SU-DHL-6 (cell line): ENCODE measurements at regions not wholly inside any gene's neighbourhood (a gene's known extent, or its start where the extent isn't known, plus 50 kb on each side); places are given as distances from the start of the nearest gene placed in this dataset.

Experiments
- H2AFZ ChIP-seq: fragments of 200-600 bp; sonication (generic); 2 replicates; pipeline ENCODE4 v1.6.1; 2014; ENCODE audit warnings: low read depth, mild to moderate bottlenecking, moderate library complexity, mixed read lengths, antibody characterized with exemption, low read length; ENCODE audit not compliant: severe bottlenecking
- H3F3A ChIP-seq: fragments of 200-600 bp; shearing (Covaris generic); 2 replicates; pipeline ENCODE4 v1.6.0; 2016; ENCODE audit warnings: antibody characterized with exemption, mild to moderate bottlenecking; ENCODE audit not compliant: insufficient read depth
- H3K27ac ChIP-seq: fragments of 200-600 bp; sonication (generic); 2 replicates; pipeline ENCODE4 v1.5.1; 2016; ENCODE audit warnings: low read depth, mild to moderate bottlenecking, low read length, moderate library complexity, mixed read lengths
- H3K27me3 ChIP-seq: fragments of 200-600 bp; sonication (generic), shearing (Covaris generic); 2 replicates; pipeline ENCODE4 v1.6.0; 2014; ENCODE audit warnings: mild to moderate bottlenecking, low read length
- H3K36me3 ChIP-seq: fragments of 200-600 bp; sonication (generic); 2 replicates; pipeline ENCODE4 v1.6.1; 2014; ENCODE audit warnings: mild to moderate bottlenecking, low read length, mixed read lengths
- H3K4me2 ChIP-seq: fragments of 300-600, 200-600 bp; shearing (Covaris generic), sonication (generic); 2 replicates; pipeline ENCODE4 v1.6.0; 2014; ENCODE audit warnings: low read length, low read depth, mild to moderate bottlenecking; ENCODE audit not compliant: poor library complexity, severe bottlenecking
- H3K4me3 ChIP-seq: fragments of 200-600 bp; sonication (generic); 2 replicates; pipeline ENCODE4 v1.5.1; 2014; ENCODE audit warnings: antibody characterized with exemption, low read length, mild to moderate bottlenecking, mixed read lengths; ENCODE audit not compliant: insufficient read depth, poor library complexity, severe bottlenecking
- H3K79me2 ChIP-seq: fragments of 200-600 bp; sonication (generic); 2 replicates; pipeline ENCODE4 v1.6.1; 2014; ENCODE audit warnings: mild to moderate bottlenecking, low read length, moderate library complexity; ENCODE audit not compliant: insufficient read depth
- H3K9ac ChIP-seq: fragments of 200-600 bp; sonication (generic); 2 replicates; pipeline ENCODE4 v1.7.0; 2014; ENCODE audit warnings: mild to moderate bottlenecking, low read length
- H3K9me2 ChIP-seq: fragments of 200-600 bp; sonication (generic); replicated peaks from 2 replicates; pipeline ENCODE4 v1.6.1; 2014; ENCODE audit warnings: low read length; ENCODE audit not compliant: insufficient read depth
- H3K9me3 ChIP-seq: fragments of 200-600 bp; sonication (generic); 2 replicates; pipeline ENCODE4 v1.6.1; 2014; ENCODE audit warnings: low read length, mixed read lengths; ENCODE audit not compliant: insufficient read depth
- H4K20me1 ChIP-seq: fragments of 200-600 bp; sonication (generic); 2 replicates; pipeline ENCODE4 v1.6.1; 2014; ENCODE audit warnings: low read depth, mild to moderate bottlenecking, antibody characterized with exemption, low read length, moderate library complexity, mixed read lengths
- CTCF ChIP-seq: fragments of 200-600 bp; sonication (generic); IDR thresholded peaks from one replicate; pipeline ENCODE4 v1.5.1; 2017; ENCODE audit warnings: antibody characterized with exemption, mild to moderate bottlenecking, low read length, moderate library complexity; ENCODE audit not compliant: insufficient read depth, poor library complexity, severe bottlenecking
- EZH2phosphoT487 ChIP-seq: fragments of 200-600 bp; sonication (generic), shearing (Covaris generic); conservative IDR thresholded peaks from 2 replicates; pipeline ENCODE4 v1.6.1; 2018; ENCODE audit warnings: mild to moderate bottlenecking, antibody characterized with exemption, low read length, moderate library complexity, mixed read lengths

GRCh38 chr10:6958711-6959110 lies 378.6 kb upstream of the PRKCQ start:
- Histone ChIP-seq H3K79me2 (no peaks in the 10 kb centered on the region), H4K20me1 (no peaks in the 10 kb centered on the region), H3K27ac (no peak overlapping the region), H2AFZ (no peak overlapping the region), H3K9ac (no peak overlapping the region), H3F3A (no peaks in the 10 kb centered on the region), H3K27me3 (no peaks in the 10 kb centered on the region), H3K9me2 (no peaks in the 10 kb centered on the region), H3K4me3 (no peak overlapping the region), H3K36me3 (no peaks in the 10 kb centered on the region), H3K4me2 (no peak overlapping the region), H3K9me3 (no peaks in the 10 kb centered on the region)
- no peak for TF ChIP-seq CTCF
- no peak for TF ChIP-seq EZH2phosphoT487

GRCh38 chr10:6958254-6958653 lies 378.2 kb upstream of the PRKCQ start:
- Histone ChIP-seq H3K36me3 (no peaks in the 10 kb centered on the region), H3K9ac (no peak overlapping the region), H3K4me2 (no peak overlapping the region), H2AFZ (no peak overlapping the region), H3K27ac (no peak overlapping the region), H3F3A (no peaks in the 10 kb centered on the region), H3K27me3 (no peaks in the 10 kb centered on the region), H3K9me3 (no peaks in the 10 kb centered on the region), H4K20me1 (no peaks in the 10 kb centered on the region), H3K4me3 (no peak overlapping the region), H3K79me2 (no peaks in the 10 kb centered on the region), H3K9me2 (no peaks in the 10 kb centered on the region)
- TF ChIP-seq EZH2phosphoT487 (no peak), CTCF (no peak)

GRCh38 chr10:6957851-6958250 lies 377.8 kb upstream of the PRKCQ start:
- Histone ChIP-seq H3K4me3 (no peak overlapping the region), H3K4me2 (no peak overlapping the region), H3F3A (no peaks in the 10 kb centered on the region), H4K20me1 (no peaks in the 10 kb centered on the region), H3K36me3 (no peaks in the 10 kb centered on the region), H3K9me3 (no peaks in the 10 kb centered on the region), H3K9me2 (no peaks in the 10 kb centered on the region), H3K27me3 (no peaks in the 10 kb centered on the region), H3K79me2 (no peaks in the 10 kb centered on the region), H2AFZ (no peak overlapping the region), H3K9ac (no peak overlapping the region), H3K27ac (no peak overlapping the region)
- TF ChIP-seq EZH2phosphoT487 (no peak), CTCF (no peak)

DNA sequence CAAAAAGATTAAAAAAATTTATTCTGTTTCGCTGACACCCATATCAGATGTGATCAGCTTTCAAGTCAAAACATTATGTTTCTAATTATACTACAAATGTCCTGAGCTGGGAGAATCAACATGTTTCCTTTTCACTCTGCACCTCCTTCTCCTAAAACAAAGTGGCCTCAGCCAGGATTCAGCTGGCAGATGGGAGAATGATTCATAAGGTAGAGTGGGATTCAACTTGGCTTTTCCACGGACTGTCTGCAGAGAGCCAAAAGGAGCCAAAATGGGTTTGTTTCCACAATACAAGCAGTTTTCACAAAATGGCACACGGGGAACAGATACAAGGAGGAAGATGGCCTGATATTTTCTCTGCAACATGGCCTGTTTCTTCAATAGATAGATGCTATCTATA lies 376.5 kb upstream of the PRKCQ start:
- H3K9me2 ChIP-seq, result no peaks in the 10 kb centered on the region
- TF ChIP-seq EZH2phosphoT487 (no peak), CTCF (no peak)
- H3K9me3 ChIP-seq, result no peaks in the 10 kb centered on the region
- H3K27ac ChIP-seq, result no peak overlapping the region
- no peak overlapping the region for H3K4me2 ChIP-seq
- H3K9ac ChIP-seq, result no peak overlapping the region
- H4K20me1 ChIP-seq, result no peaks in the 10 kb centered on the region
- no peak overlapping the region for H3K4me3 ChIP-seq
- no peaks in the 10 kb centered on the region for H3K79me2 ChIP-seq
- H2AFZ ChIP-seq, result no peak overlapping the region
- H3K27me3 ChIP-seq, result no peaks in the 10 kb centered on the region
- H3K36me3 ChIP-seq, result no peaks in the 10 kb centered on the region
- no peaks in the 10 kb centered on the region for H3F3A ChIP-seq
